Thymus (tissue), 11 donors: ENCODE measurements at regions not wholly inside any gene's neighbourhood (a gene's known extent, or its start where the extent isn't known, plus 50 kb on each side); places are given as distances from the start of the nearest gene placed in this dataset.

Experiments used
- DNase-seq, 9 donors: peaks; one replicate each; pipeline ENCODE4 v3.0.0-alpha.2; 2013; ENCODE audit warnings: low spot score in 9 of 9, low read depth in 6 of 9, missing footprints in 1 of 9
- H3K27ac ChIP-seq, 2 donors: one replicate each; pipeline ENCODE4 v1.5.1; 2013; ENCODE audit warnings: control low read depth in 1 of 2, low read depth in 1 of 2, low read length in 1 of 2, mild to moderate bottlenecking in 1 of 2, moderate library complexity in 1 of 2
- H3K27me3 ChIP-seq, 2 donors: one replicate each; pipeline ENCODE4 v1.5.1; 2013; ENCODE audit warnings: low read length in 1 of 2; ENCODE audit not compliant: control insufficient read depth in 2 of 2, insufficient read depth in 1 of 2
- H3K36me3 ChIP-seq, 2 donors: one replicate each; pipeline ENCODE4 v1.5.1; 2013; ENCODE audit warnings: low read length in 1 of 2, mild to moderate bottlenecking in 1 of 2, moderate library complexity in 1 of 2; ENCODE audit not compliant: control insufficient read depth in 2 of 2, insufficient read depth in 2 of 2
- H3K4me1 ChIP-seq, 2 donors: one replicate each; pipeline ENCODE4 v1.5.1; 2013; ENCODE audit warnings: low read length in 2 of 2; ENCODE audit not compliant: control insufficient read depth in 2 of 2, insufficient read depth in 2 of 2
- H3K4me3 ChIP-seq, 2 donors: one replicate each; pipeline ENCODE4 v1.5.1; 2013; ENCODE audit warnings: low read length in 2 of 2, control low read depth in 1 of 2, mild to moderate bottlenecking in 1 of 2
- H3K9me3 ChIP-seq, 2 donors: one replicate each; pipeline ENCODE4 v1.5.1; 2013; ENCODE audit warnings: low read length in 1 of 2, mild to moderate bottlenecking in 1 of 2; ENCODE audit not compliant: control insufficient read depth in 2 of 2, insufficient read depth in 1 of 2
- WGBS: extraction: QIAGEN DNeasy Blood & Tissue Kit; methylation state at CpG from one replicate; pipeline ENCODE4 v1.1.7; 2013; 5-methylcytosine and 5-hydroxymethylcytosine counted together
- donor health status: healthy.

- 84% methylated on average over 8 of the region's 8 CpGs for WGBS
- no peak for DNase-seq
- Histone ChIP-seq H3K27me3 (peaks cover 0 to 2% of the 10 kb centered on the region in 2 donors), H3K4me1 (peaks cover 0 to 5% of the 10 kb centered on the region in 2 donors), H3K27ac (no peak overlapping the region), H3K4me3 (no peak overlapping the region), H3K9me3 (peaks cover 0 to 15% of the 10 kb centered on the region in 2 donors), H3K36me3 (no peaks in the 10 kb centered on the region)
Measured at GRCh38 chr1:181169281-181169865, 80.9 kb downstream of the IER5 start.

- H3K36me3 ChIP-seq, result no peaks in the 10 kb centered on the region
- peaks cover 0 to 2% of the 10 kb centered on the region in 2 donors for H3K27me3 ChIP-seq
- H3K9me3 ChIP-seq, result peaks cover 0 to 14% of the 10 kb centered on the region in 2 donors
- 91% methylated on average over 3 of the region's 3 CpGs for WGBS
- H3K27ac ChIP-seq, result no peak overlapping the region
- no peak for DNase-seq
- peaks cover 0 to 5% of the 10 kb centered on the region in 2 donors for H3K4me1 ChIP-seq
- no peak overlapping the region for H3K4me3 ChIP-seq
Measured at GRCh38 chr1:181170194-181170593, 81.7 kb downstream of the IER5 start.

GRCh38 chr1:181172082-181172481 is 83.6 kb downstream of the IER5 start:
- DNase-seq, result no peak
- 93% methylated on average over 1 of the region's 1 CpG for WGBS

GRCh38 chr1:181173761-181174447 is 85.4 kb downstream of the IER5 start:
- H3K27me3 ChIP-seq, result no peaks in the 10 kb centered on the region
- peaks cover 0 to 14% of the 10 kb centered on the region in 2 donors for H3K9me3 ChIP-seq
- no peaks in the 10 kb centered on the region for H3K36me3 ChIP-seq
- H3K27ac ChIP-seq, result no peak overlapping the region
- H3K4me1 ChIP-seq, result no peaks in the 10 kb centered on the region
- 78% methylated on average over 6 of the region's 6 CpGs for WGBS
- no peak overlapping the region for H3K4me3 ChIP-seq
- no peak for DNase-seq

More at GRCh38 chr1:181172082-181172481, 83.6 kb downstream of the IER5 start:
- no peaks in the 10 kb centered on the region for H3K36me3 ChIP-seq
- no peak overlapping the region for H3K4me3 ChIP-seq
- peaks cover 0 to 14% of the 10 kb centered on the region in 2 donors for H3K9me3 ChIP-seq
- peaks cover 0 to 2% of the 10 kb centered on the region in 2 donors for H3K27me3 ChIP-seq
- H3K27ac ChIP-seq, result no peak overlapping the region
- H3K4me1 ChIP-seq, result no peaks in the 10 kb centered on the region

- 98% methylated on average over 4 of the region's 4 CpGs for WGBS
- H3K4me1 ChIP-seq, result peaks cover 0 to 4% of the 10 kb centered on the region in 2 donors
Measured at GRCh38 chr1:181174861-181175260, 86.4 kb downstream of the IER5 start.

GRCh38 chr1:181175356-181175910 is 86.9 kb downstream of the IER5 start:
- Histone ChIP-seq H3K27me3 (peaks cover 0 to 1% of the 10 kb centered on the region in 2 donors), H3K4me3 (no peak overlapping the region), H3K4me1 (peaks cover 0 to 9% of the 10 kb centered on the region in 2 donors), H3K9me3 (peaks cover 0 to 14% of the 10 kb centered on the region in 2 donors), H3K27ac (no peak overlapping the region), H3K36me3 (no peaks in the 10 kb centered on the region)
- 84% methylated on average over 6 of the region's 6 CpGs for WGBS
- no peak for DNase-seq

More at GRCh38 chr1:181174861-181175260, 86.4 kb downstream of the IER5 start:
- H3K4me3 ChIP-seq, result no peak overlapping the region
- no peaks in the 10 kb centered on the region for H3K36me3 ChIP-seq
- DNase-seq, result no peak
- peaks cover 0 to 14% of the 10 kb centered on the region in 2 donors for H3K9me3 ChIP-seq
- no peak overlapping the region for H3K27ac ChIP-seq
- H3K27me3 ChIP-seq, result no peaks in the 10 kb centered on the region

- WGBS, result 92% methylated on average over 5 of the region's 5 CpGs
- H3K4me1 ChIP-seq, result peaks cover 0 to 12% of the 10 kb centered on the region in 2 donors
Measured at GRCh38 chr1:181175955-181176354, 87.5 kb downstream of the IER5 start.

GRCh38 chr1:181178241-181178879 is 89.9 kb downstream of the IER5 start:
- Histone ChIP-seq H3K27ac (no peak overlapping the region), H3K4me1 (peaks cover 0 to 12% of the 10 kb centered on the region in 2 donors), H3K27me3 (peaks cover 0 to 19% of the 10 kb centered on the region in 2 donors), H3K9me3 (peaks cover 0 to 4% of the 10 kb centered on the region in 2 donors), H3K36me3 (no peaks in the 10 kb centered on the region), H3K4me3 (no peak overlapping the region)
- DNase-seq, result no peak
- WGBS, result 89% methylated on average over 9 of the region's 9 CpGs

More at GRCh38 chr1:181175955-181176354, 87.5 kb downstream of the IER5 start:
- H3K27ac ChIP-seq, result no peak overlapping the region
- DNase-seq, result no peak
- H3K9me3 ChIP-seq, result peaks cover 0 to 14% of the 10 kb centered on the region in 2 donors
- H3K27me3 ChIP-seq, result peaks cover 0 to 6% of the 10 kb centered on the region in 2 donors
- H3K4me3 ChIP-seq, result no peak overlapping the region
- H3K36me3 ChIP-seq, result no peaks in the 10 kb centered on the region
